ENCODE measurements at regions not wholly inside any gene's neighbourhood (a gene's known extent, or its start where the extent isn't known, plus 50 kb on each side); places are given as distances from the start of the nearest gene placed in this dataset.

DNA sequence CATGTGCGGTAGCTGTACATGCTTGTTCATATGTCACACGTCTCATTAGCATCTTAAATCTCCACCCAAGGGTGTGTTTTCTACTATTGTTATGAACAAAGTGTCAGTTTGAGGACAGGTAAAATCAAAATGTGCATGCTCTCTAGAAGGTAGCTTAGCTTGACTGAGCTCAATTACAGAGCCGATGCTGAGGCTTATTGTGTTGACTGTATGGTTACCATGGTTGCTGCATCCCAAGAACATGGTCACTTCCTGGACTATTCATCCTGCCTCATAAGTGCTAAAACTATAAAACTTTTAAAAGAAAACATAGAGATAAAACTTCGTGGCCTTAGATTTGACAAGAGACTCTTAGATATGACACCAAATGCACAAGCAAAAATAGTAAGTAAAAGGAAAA, 426.1 kb upstream of the CTNND2 start (continued):
- TF ChIP-seq, protein P1, sequence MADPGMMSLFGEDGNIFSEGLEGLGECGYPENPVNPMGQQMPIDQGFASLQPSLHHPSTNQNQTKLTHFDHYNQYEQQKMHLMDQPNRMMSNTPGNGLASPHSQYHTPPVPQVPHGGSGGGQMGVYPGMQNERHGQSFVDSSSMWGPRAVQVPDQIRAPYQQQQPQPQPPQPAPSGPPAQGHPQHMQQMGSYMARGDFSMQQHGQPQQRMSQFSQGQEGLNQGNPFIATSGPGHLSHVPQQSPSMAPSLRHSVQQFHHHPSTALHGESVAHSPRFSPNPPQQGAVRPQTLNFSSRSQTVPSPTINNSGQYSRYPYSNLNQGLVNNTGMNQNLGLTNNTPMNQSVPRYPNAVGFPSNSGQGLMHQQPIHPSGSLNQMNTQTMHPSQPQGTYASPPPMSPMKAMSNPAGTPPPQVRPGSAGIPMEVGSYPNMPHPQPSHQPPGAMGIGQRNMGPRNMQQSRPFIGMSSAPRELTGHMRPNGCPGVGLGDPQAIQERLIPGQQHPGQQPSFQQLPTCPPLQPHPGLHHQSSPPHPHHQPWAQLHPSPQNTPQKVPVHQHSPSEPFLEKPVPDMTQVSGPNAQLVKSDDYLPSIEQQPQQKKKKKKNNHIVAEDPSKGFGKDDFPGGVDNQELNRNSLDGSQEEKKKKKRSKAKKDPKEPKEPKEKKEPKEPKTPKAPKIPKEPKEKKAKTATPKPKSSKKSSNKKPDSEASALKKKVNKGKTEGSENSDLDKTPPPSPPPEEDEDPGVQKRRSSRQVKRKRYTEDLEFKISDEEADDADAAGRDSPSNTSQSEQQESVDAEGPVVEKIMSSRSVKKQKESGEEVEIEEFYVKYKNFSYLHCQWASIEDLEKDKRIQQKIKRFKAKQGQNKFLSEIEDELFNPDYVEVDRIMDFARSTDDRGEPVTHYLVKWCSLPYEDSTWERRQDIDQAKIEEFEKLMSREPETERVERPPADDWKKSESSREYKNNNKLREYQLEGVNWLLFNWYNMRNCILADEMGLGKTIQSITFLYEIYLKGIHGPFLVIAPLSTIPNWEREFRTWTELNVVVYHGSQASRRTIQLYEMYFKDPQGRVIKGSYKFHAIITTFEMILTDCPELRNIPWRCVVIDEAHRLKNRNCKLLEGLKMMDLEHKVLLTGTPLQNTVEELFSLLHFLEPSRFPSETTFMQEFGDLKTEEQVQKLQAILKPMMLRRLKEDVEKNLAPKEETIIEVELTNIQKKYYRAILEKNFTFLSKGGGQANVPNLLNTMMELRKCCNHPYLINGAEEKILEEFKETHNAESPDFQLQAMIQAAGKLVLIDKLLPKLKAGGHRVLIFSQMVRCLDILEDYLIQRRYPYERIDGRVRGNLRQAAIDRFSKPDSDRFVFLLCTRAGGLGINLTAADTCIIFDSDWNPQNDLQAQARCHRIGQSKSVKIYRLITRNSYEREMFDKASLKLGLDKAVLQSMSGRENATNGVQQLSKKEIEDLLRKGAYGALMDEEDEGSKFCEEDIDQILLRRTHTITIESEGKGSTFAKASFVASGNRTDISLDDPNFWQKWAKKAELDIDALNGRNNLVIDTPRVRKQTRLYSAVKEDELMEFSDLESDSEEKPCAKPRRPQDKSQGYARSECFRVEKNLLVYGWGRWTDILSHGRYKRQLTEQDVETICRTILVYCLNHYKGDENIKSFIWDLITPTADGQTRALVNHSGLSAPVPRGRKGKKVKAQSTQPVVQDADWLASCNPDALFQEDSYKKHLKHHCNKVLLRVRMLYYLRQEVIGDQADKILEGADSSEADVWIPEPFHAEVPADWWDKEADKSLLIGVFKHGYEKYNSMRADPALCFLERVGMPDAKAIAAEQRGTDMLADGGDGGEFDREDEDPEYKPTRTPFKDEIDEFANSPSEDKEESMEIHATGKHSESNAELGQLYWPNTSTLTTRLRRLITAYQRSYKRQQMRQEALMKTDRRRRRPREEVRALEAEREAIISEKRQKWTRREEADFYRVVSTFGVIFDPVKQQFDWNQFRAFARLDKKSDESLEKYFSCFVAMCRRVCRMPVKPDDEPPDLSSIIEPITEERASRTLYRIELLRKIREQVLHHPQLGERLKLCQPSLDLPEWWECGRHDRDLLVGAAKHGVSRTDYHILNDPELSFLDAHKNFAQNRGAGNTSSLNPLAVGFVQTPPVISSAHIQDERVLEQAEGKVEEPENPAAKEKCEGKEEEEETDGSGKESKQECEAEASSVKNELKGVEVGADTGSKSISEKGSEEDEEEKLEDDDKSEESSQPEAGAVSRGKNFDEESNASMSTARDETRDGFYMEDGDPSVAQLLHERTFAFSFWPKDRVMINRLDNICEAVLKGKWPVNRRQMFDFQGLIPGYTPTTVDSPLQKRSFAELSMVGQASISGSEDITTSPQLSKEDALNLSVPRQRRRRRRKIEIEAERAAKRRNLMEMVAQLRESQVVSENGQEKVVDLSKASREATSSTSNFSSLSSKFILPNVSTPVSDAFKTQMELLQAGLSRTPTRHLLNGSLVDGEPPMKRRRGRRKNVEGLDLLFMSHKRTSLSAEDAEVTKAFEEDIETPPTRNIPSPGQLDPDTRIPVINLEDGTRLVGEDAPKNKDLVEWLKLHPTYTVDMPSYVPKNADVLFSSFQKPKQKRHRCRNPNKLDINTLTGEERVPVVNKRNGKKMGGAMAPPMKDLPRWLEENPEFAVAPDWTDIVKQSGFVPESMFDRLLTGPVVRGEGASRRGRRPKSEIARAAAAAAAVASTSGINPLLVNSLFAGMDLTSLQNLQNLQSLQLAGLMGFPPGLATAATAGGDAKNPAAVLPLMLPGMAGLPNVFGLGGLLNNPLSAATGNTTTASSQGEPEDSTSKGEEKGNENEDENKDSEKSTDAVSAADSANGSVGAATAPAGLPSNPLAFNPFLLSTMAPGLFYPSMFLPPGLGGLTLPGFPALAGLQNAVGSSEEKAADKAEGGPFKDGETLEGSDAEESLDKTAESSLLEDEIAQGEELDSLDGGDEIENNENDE (IDR thresholded peaks at IDR 0.05; ENCODE audit: insufficient replicate concordance, low read length): no peak
- TF ChIP-seq SRF (IDR thresholded peaks at IDR 0.05; ENCODE audit: low read depth, low read length) (no peak), EZH2 (IDR thresholded peaks at IDR 0.05; ENCODE audit: low read depth, low read length, severe bottlenecking) (no peak), RFX5 (IDR thresholded peaks at IDR 0.05; ENCODE audit: borderline replicate concordance, low read depth, low read length) (no peak), MAFK (IDR thresholded peaks at IDR 0.05; ENCODE audit: low read depth, low read length) (no peak)
- TF ChIP-seq, protein P2, sequence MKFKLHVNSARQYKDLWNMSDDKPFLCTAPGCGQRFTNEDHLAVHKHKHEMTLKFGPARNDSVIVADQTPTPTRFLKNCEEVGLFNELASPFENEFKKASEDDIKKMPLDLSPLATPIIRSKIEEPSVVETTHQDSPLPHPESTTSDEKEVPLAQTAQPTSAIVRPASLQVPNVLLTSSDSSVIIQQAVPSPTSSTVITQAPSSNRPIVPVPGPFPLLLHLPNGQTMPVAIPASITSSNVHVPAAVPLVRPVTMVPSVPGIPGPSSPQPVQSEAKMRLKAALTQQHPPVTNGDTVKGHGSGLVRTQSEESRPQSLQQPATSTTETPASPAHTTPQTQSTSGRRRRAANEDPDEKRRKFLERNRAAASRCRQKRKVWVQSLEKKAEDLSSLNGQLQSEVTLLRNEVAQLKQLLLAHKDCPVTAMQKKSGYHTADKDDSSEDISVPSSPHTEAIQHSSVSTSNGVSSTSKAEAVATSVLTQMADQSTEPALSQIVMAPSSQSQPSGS (IDR thresholded peaks at IDR 0.05; ENCODE audit: low read length): no peak

Data from H1 (cell line).